Erythroblast (primary cell): ENCODE measurements at regions not wholly inside any gene's neighbourhood (a gene's known extent, or its start where the extent isn't known, plus 50 kb on each side); places are given as distances from the start of the nearest gene placed in this dataset.

ENCODE experiments used
- GATA1 ChIP-seq: IDR thresholded peaks from 2 replicates; pipeline ENCODE4 v1.6.1; 2011; ENCODE audit warnings: low read depth, mild to moderate bottlenecking, control low read depth, low read length, moderate library complexity
- POLR2A ChIP-seq: IDR thresholded peaks from 2 replicates; pipeline ENCODE4 v1.6.1; 2011; ENCODE audit warnings: mild to moderate bottlenecking, low read length

GRCh38 chrX:9373789-9374188 is 91.1 kb upstream of the TBL1X start:
- TF ChIP-seq POLR2A (no peak), GATA1 (no peak)
